Keratinocyte (primary cell): ENCODE measurements at regions not wholly inside any gene's neighbourhood (a gene's known extent, or its start where the extent isn't known, plus 50 kb on each side); places are given as distances from the start of the nearest gene placed in this dataset.

Experiments
- DNase-seq: peaks from one replicate; pipeline ENCODE4 v3.0.0-alpha.2; 2011; ENCODE audit warnings: low read depth, missing footprints, low spot score
- FAIRE-seq: peaks from 2 replicates; lab custom pipeline; 2011; peaks lifted over from hg19 to GRCh38; lab: Jason Lieb, UNC
- H2AFZ ChIP-seq: 2 replicates; pipeline ENCODE4 v1.6.0; 2012; ENCODE audit warnings: low read length, control low read depth, inconsistent platforms; ENCODE audit not compliant: control insufficient read depth
- H3K27ac ChIP-seq: 2 replicates; pipeline ENCODE4 v1.5.1; 2011; ENCODE audit warnings: low read length; ENCODE audit not compliant: control insufficient read depth, insufficient read depth
- H3K27me3 ChIP-seq: 3 replicates; pipeline ENCODE4 v1.6.0; 2011; ENCODE audit warnings: low read length; ENCODE audit not compliant: control insufficient read depth, insufficient read depth; ENCODE audit errors: extremely low read depth
- H3K36me3 ChIP-seq, 2 experiments: 2 replicates in 1 of 2; 3 replicates in 1 of 2; pipeline ENCODE4 v1.5.1; 2011; ENCODE audit warnings: low read length in 2 of 2, mild to moderate bottlenecking in 1 of 2; ENCODE audit not compliant: control insufficient read depth in 2 of 2, insufficient read depth in 2 of 2; ENCODE audit errors: extremely low read depth in 1 of 2
- H3K4me1 ChIP-seq: 3 replicates; pipeline ENCODE4 v1.5.1; 2011; ENCODE audit warnings: low read length; ENCODE audit not compliant: control insufficient read depth, insufficient read depth; ENCODE audit errors: extremely low read depth
- H3K4me2 ChIP-seq: 3 replicates; pipeline ENCODE4 v1.6.0; 2011; ENCODE audit warnings: low read depth, low read length; ENCODE audit not compliant: control insufficient read depth, insufficient read depth; ENCODE audit errors: extremely low read depth
- H3K4me3 ChIP-seq, 3 experiments: fragments of 200-600 bp in 1 of 3; sonication (generic) in 1 of 3; 2 replicates in 2 of 3; 3 replicates in 1 of 3; pipeline ENCODE4 v1.5.1; 2011 to 2016; ENCODE audit warnings: low read length in 3 of 3, mild to moderate bottlenecking in 3 of 3, control low read depth in 2 of 3, inconsistent platforms in 1 of 3, low read depth in 1 of 3, mixed read lengths in 1 of 3, mixed run types in 1 of 3, moderate library complexity in 1 of 3; ENCODE audit not compliant: control insufficient read depth in 2 of 3, insufficient read depth in 2 of 3; ENCODE audit errors: extremely low read depth in 1 of 3
- H3K79me2 ChIP-seq: 2 replicates; pipeline ENCODE4 v1.6.0; 2012; ENCODE audit warnings: low read length; ENCODE audit not compliant: control insufficient read depth, insufficient read depth
- H3K9ac ChIP-seq: 3 replicates; pipeline ENCODE4 v1.6.0; 2011; ENCODE audit warnings: low read length; ENCODE audit not compliant: control insufficient read depth, insufficient read depth; ENCODE audit errors: extremely low read depth
- H3K9me1 ChIP-seq: 3 replicates; pipeline ENCODE4 v1.6.0; 2011; ENCODE audit warnings: low read length; ENCODE audit not compliant: control insufficient read depth, insufficient read depth; ENCODE audit errors: extremely low read depth
- H3K9me3 ChIP-seq: 2 replicates; pipeline ENCODE4 v1.5.1; 2012; ENCODE audit warnings: low read depth, low read length; ENCODE audit not compliant: control insufficient read depth
- H4K20me1 ChIP-seq: 3 replicates; pipeline ENCODE4 v1.6.0; 2011; ENCODE audit warnings: low read length; ENCODE audit not compliant: control insufficient read depth, insufficient read depth; ENCODE audit errors: extremely low read depth
- EZH2 ChIP-seq: IDR thresholded peaks from one replicate; pipeline ENCODE4 v1.6.1; 2012; ENCODE audit warnings: inconsistent platforms, mild to moderate bottlenecking, low read length, moderate library complexity
- dilution Hi-C: fragments of 300-500 bp; cut with MboI; formaldehyde crosslinking; loops from one replicate; pipeline ENCODE4 v1.7.0; 2020; ENCODE audit warnings: low sequenced_read_pairs; ENCODE audit not compliant: extremely low pct_ligation_motif_present
- TF ChIP-seq, protein P1 (sequence below), 3 experiments: IDR thresholded peaks in 1 of 3; conservative IDR thresholded peaks in 1 of 3; optimal IDR thresholded peaks in 1 of 3; 2 replicates in 2 of 3; 3 replicates in 1 of 3; pipeline versions ENCODE3 to v1.5.1; 2011; ENCODE audit warnings: low read length in 3 of 3, mild to moderate bottlenecking in 3 of 3, moderate library complexity in 2 of 3, control low read depth in 1 of 3, inconsistent platforms in 1 of 3; ENCODE audit not compliant: insufficient read depth in 2 of 3; ENCODE audit errors: extremely low read depth in 1 of 3

- dilution Hi-C loops, result no loop called here
- no peak for TF ChIP-seq EZH2
- TF ChIP-seq, protein P1, sequence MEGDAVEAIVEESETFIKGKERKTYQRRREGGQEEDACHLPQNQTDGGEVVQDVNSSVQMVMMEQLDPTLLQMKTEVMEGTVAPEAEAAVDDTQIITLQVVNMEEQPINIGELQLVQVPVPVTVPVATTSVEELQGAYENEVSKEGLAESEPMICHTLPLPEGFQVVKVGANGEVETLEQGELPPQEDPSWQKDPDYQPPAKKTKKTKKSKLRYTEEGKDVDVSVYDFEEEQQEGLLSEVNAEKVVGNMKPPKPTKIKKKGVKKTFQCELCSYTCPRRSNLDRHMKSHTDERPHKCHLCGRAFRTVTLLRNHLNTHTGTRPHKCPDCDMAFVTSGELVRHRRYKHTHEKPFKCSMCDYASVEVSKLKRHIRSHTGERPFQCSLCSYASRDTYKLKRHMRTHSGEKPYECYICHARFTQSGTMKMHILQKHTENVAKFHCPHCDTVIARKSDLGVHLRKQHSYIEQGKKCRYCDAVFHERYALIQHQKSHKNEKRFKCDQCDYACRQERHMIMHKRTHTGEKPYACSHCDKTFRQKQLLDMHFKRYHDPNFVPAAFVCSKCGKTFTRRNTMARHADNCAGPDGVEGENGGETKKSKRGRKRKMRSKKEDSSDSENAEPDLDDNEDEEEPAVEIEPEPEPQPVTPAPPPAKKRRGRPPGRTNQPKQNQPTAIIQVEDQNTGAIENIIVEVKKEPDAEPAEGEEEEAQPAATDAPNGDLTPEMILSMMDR (optimal IDR thresholded peaks at IDR 0.05 in 1 of 3, IDR thresholded peaks at IDR 0.05 in 1 of 3, conservative IDR thresholded peaks at IDR 0.05 in 1 of 3; ENCODE audit: extremely low read depth in 1 of 3, insufficient read depth in 2 of 3, low read length in 3 of 3), result no peak
- FAIRE-seq, result no peak
These were observed 293.4 kb downstream of the DTHD1 start for GRCh38 chr4:36574816-36575215.

GRCh38 chr4:36582198-36582597 lies 300.8 kb downstream of the DTHD1 start:
- dilution Hi-C loops, result no loop called here

More at GRCh38 chr4:36574816-36575215, 293.4 kb downstream of the DTHD1 start:
- no peak overlapping the region for H3K4me3 ChIP-seq
- no peak overlapping the region for H3K4me2 ChIP-seq
- DNase-seq, result no peak
- no peaks in the 10 kb centered on the region for H3K79me2 ChIP-seq
- no peaks in the 10 kb centered on the region for H3K27me3 ChIP-seq
- H3K4me1 ChIP-seq, result no peaks in the 10 kb centered on the region
- H3K36me3 ChIP-seq, result no peaks in the 10 kb centered on the region
- H3K9me1 ChIP-seq, result no peaks in the 10 kb centered on the region
- H3K27ac ChIP-seq, result no peak overlapping the region
- H3K9me3 ChIP-seq, result no peaks in the 10 kb centered on the region
- H4K20me1 ChIP-seq, result no peaks in the 10 kb centered on the region
- H3K9ac ChIP-seq, result no peak overlapping the region
- no peak overlapping the region for H2AFZ ChIP-seq

More at GRCh38 chr4:36582198-36582597, 300.8 kb downstream of the DTHD1 start:
- H3K36me3 ChIP-seq, result no peaks in the 10 kb centered on the region
- no peaks in the 10 kb centered on the region for H3K9me1 ChIP-seq
- H3K79me2 ChIP-seq, result no peaks in the 10 kb centered on the region
- TF ChIP-seq, protein P1 (optimal IDR thresholded peaks at IDR 0.05 in 1 of 3, IDR thresholded peaks at IDR 0.05 in 1 of 3, conservative IDR thresholded peaks at IDR 0.05 in 1 of 3; ENCODE audit: extremely low read depth in 1 of 3, insufficient read depth in 2 of 3, low read length in 3 of 3), result no peak
- no peak for TF ChIP-seq EZH2
- no peak for FAIRE-seq
- H4K20me1 ChIP-seq, result no peaks in the 10 kb centered on the region
- DNase-seq, result no peak
- no peaks in the 10 kb centered on the region for H3K9me3 ChIP-seq
- H2AFZ ChIP-seq, result no peak overlapping the region
- H3K27me3 ChIP-seq, result no peaks in the 10 kb centered on the region
- no peak overlapping the region for H3K9ac ChIP-seq
- no peak overlapping the region for H3K4me2 ChIP-seq
- H3K4me1 ChIP-seq, result no peaks in the 10 kb centered on the region
- H3K4me3 ChIP-seq, result no peak overlapping the region
- H3K27ac ChIP-seq, result no peak overlapping the region
